Peyer's patch (tissue), 4 donors: ENCODE measurements at regions not wholly inside any gene's neighbourhood (a gene's known extent, or its start where the extent isn't known, plus 50 kb on each side); places are given as distances from the start of the nearest gene placed in this dataset.

Experiments
- DNase-seq, 3 donors: peaks; one replicate each; pipeline ENCODE4 v3.0.0-alpha.2; 2017 to 2019
- H3K27ac ChIP-seq, 4 donors: fragments of 200-600 bp; sonication (generic); one replicate each; pipeline ENCODE4 v1.5.1; 2016 to 2019
- H3K27me3 ChIP-seq, 2 donors: fragments of 200-600 bp; sonication (generic); one replicate each; pipeline ENCODE4 v1.5.1; 2019
- H3K36me3 ChIP-seq, 3 donors: fragments of 200-600 bp; sonication (generic); one replicate each; pipeline ENCODE4 v1.5.1; 2016 to 2019
- H3K4me1 ChIP-seq, 4 donors: fragments of 200-600 bp; sonication (generic); one replicate each; pipeline ENCODE4 v1.5.1; 2016 to 2019
- H3K4me3 ChIP-seq, 4 donors: fragments of 200-600 bp; sonication (generic); 1 replicate in 3 of 4; 2 replicates in 1 of 4; pipeline ENCODE4 v1.5.1; 2016 to 2019; ENCODE audit warnings: mild to moderate bottlenecking in 1 of 4
- H3K9me3 ChIP-seq, 4 donors: fragments of 200-600 bp; sonication (generic); one replicate each; pipeline ENCODE4 v1.5.1; 2016 to 2019; ENCODE audit warnings: mild to moderate bottlenecking in 1 of 4
- POLR2A ChIP-seq, 2 donors: fragments of 450-650 bp; IDR thresholded peaks; one replicate each; pipeline ENCODE4 v1.5.1; 2017; ENCODE audit warnings: antibody characterized with exemption in 2 of 2, mild to moderate bottlenecking in 2 of 2, moderate library complexity in 2 of 2
- TF ChIP-seq, protein P1 (sequence below), 6 experiments: fragments of 450-650 bp in 4 of 6; fragments of 200-600 bp in 2 of 6; sonication (generic) in 1 of 6; IDR thresholded peaks; one replicate each; pipeline ENCODE4 v1.5.1; 2017 to 2019; ENCODE audit warnings: antibody characterized with exemption in 6 of 6, mild to moderate bottlenecking in 3 of 6, moderate library complexity in 1 of 6

DNA sequence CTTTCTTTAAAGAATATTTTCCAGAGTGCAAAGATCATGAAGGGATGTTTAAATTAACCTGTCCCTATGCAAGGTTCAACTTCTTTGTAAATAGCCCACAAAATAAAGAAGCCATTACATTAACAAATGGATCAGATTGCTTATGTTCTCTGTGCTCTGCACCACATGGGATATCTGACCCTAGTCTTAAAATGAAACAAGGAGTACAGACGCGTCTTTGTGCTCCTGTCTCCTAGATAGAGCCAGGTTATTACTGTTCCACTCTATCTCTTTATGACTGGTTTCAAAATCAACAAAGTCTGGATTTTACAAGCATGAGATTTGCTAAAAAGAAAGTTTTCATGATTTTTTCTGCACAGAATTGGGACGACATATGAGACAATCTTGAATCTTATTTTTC, 339.4 kb downstream of the KLF12 start:
- DNase-seq: no peak

DNA sequence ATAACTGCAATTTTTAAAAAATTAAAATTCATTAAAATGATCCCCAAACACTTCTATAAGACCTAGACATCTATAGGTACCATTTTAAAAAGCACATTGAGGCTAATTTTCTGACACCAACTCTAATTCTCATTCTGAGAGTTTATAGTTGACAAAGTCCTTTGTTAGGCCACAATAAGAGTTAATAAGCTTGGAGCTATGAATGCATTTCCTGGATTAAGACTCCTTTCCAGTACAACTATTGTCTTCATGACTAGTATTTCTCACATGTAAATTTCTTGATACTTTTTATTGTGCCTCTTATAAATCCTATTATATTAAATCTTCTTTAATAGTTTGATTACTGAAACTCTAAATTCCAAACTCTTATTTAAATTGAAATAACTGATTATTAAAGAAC, 340.8 kb downstream of the KLF12 start:
- TF ChIP-seq POLR2A (IDR thresholded peaks at IDR 0.05): no peak
- TF ChIP-seq, protein P1, sequence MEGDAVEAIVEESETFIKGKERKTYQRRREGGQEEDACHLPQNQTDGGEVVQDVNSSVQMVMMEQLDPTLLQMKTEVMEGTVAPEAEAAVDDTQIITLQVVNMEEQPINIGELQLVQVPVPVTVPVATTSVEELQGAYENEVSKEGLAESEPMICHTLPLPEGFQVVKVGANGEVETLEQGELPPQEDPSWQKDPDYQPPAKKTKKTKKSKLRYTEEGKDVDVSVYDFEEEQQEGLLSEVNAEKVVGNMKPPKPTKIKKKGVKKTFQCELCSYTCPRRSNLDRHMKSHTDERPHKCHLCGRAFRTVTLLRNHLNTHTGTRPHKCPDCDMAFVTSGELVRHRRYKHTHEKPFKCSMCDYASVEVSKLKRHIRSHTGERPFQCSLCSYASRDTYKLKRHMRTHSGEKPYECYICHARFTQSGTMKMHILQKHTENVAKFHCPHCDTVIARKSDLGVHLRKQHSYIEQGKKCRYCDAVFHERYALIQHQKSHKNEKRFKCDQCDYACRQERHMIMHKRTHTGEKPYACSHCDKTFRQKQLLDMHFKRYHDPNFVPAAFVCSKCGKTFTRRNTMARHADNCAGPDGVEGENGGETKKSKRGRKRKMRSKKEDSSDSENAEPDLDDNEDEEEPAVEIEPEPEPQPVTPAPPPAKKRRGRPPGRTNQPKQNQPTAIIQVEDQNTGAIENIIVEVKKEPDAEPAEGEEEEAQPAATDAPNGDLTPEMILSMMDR (IDR thresholded peaks at IDR 0.05): no peak
- Histone ChIP-seq H3K36me3 (no peaks in the 10 kb centered on the region), H3K4me1 (no peaks in the 10 kb centered on the region), H3K27me3 (no peaks in the 10 kb centered on the region), H3K27ac (no peak overlapping the region), H3K4me3 (no peak overlapping the region), H3K9me3 (no peaks in the 10 kb centered on the region)
- no peak for DNase-seq

More for the DNA sequence above, 339.4 kb downstream of the KLF12 start:
- H3K9me3 ChIP-seq: no peaks in the 10 kb centered on the region
- no peaks in the 10 kb centered on the region for H3K4me1 ChIP-seq
- no peak overlapping the region for H3K27ac ChIP-seq
- H3K36me3 ChIP-seq: no peaks in the 10 kb centered on the region
- TF ChIP-seq, protein P1 (IDR thresholded peaks at IDR 0.05): no peak
- TF ChIP-seq POLR2A (IDR thresholded peaks at IDR 0.05): no peak
- no peaks in the 10 kb centered on the region for H3K27me3 ChIP-seq
- H3K4me3 ChIP-seq: no peak overlapping the region

DNA sequence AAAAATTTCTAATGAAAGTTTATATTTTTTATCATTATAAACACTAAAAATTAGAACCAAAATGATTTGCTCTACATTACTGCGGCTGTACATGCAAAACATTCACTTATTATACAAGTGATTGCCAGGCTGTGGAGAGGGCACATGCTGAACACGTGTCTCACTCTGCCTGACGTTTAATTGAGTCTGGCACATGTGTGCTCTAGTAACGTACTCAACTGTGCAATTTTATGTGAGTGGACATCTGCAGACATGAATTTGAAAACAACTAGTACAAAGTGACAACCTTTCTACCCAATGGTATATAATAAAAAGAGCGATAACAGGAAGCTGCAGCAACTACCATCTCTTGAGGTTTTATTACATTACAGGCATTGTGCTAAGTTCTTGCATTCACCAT, 341.4 kb downstream of the KLF12 start:
- Histone ChIP-seq H3K9me3 (no peaks in the 10 kb centered on the region), H3K36me3 (no peaks in the 10 kb centered on the region), H3K4me1 (no peaks in the 10 kb centered on the region), H3K4me3 (no peak overlapping the region), H3K27me3 (no peaks in the 10 kb centered on the region), H3K27ac (no peak overlapping the region)
- DNase-seq: no peak
- TF ChIP-seq, protein P1 (IDR thresholded peaks at IDR 0.05): no peak
- TF ChIP-seq POLR2A (IDR thresholded peaks at IDR 0.05): no peak

DNA sequence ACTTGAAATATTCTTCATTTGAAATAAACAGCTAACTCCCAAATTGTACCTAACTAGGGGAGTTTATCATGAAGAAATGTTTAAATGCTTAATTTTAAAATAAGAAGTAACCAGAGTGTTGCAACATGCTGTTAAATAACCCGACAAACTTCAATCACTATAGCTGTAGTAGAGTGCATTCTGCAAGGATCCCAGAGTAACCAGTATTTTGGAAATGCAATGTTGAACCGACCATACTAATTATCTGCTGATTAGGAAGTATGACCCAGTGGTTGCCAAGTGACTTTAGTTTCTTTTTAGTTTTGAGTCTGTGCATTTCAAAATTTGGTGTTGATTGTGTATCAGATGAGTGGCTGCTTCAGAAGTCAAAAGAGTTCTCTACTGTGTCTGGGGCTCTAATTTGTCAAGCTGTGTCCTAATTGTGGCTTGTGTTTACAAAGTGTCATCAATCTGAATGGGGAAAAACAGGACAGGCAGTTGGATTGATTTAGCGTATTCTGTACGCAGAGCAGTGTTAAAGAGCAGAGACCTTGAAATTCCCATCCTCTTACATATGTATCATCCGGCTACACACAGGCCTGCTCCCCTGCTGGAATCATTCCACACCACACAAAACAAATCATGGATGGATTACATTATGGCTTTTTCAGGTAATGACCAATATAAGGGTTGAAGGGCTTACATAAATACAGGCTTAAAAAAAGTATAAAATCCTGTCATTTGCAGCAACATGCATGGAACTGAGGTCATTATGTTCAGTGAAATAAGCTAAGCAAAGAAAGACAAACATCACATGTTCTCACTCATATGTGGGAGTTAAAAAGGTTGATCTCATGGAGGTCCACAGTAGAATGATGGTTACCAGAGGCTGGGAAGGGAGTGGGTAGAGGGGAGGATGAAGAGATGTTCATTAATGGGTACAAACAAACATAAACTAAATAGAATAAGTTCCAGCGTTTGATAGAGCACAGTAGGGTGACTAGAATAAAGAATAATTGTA, 351.5 kb downstream of the KLF12 start:
- H3K27ac ChIP-seq: no peak overlapping the region

DNA sequence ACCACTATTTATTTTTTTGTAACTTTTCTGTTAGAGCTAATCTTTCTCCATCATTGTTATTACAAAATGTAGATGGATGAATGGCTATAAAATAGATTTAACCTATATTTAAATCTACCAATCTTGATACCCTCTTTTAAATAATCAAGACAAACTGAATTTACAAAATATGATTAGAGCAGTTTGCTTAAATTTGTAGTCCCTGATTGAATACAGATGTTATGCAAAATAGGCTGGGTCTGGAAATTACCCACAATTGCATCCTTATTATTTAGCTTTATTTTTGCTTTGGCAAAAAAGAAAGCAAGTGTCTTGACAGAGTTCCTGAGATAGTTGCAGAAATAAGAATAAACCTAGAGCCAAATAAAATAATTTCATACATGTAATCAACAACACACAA, 352.8 kb downstream of the KLF12 start:
- TF ChIP-seq, protein P1 (IDR thresholded peaks at IDR 0.05): no peak
- TF ChIP-seq POLR2A (IDR thresholded peaks at IDR 0.05): no peak
- no peaks in the 10 kb centered on the region for H3K9me3 ChIP-seq
- DNase-seq: no peak

More for the DNA sequence above, 351.5 kb downstream of the KLF12 start:
- Histone ChIP-seq H3K36me3 (no peaks in the 10 kb centered on the region), H3K9me3 (no peaks in the 10 kb centered on the region), H3K27me3 (no peaks in the 10 kb centered on the region), H3K4me3 (no peak overlapping the region), H3K4me1 (no peaks in the 10 kb centered on the region)
- TF ChIP-seq, protein P1 (IDR thresholded peaks at IDR 0.05): no peak
- TF ChIP-seq POLR2A (IDR thresholded peaks at IDR 0.05): no peak
- DNase-seq: no peak

More for the DNA sequence above, 352.8 kb downstream of the KLF12 start:
- Histone ChIP-seq H3K27ac (no peak overlapping the region), H3K27me3 (no peaks in the 10 kb centered on the region), H3K36me3 (no peaks in the 10 kb centered on the region), H3K4me3 (no peak overlapping the region), H3K4me1 (no peaks in the 10 kb centered on the region)
